Brain microvascular endothelial cell (primary cell): ENCODE measurements at regions not wholly inside any gene's neighbourhood (a gene's known extent, or its start where the extent isn't known, plus 50 kb on each side); places are given as distances from the start of the nearest gene placed in this dataset.
"Not testable (repeated sequence)": the region's sequence is repeated elsewhere in the genome, so short reads cannot be mapped to it uniquely, and the experiment has no call there.

Experiments
- DNase-seq: peaks from one replicate; pipeline ENCODE4 v3.0.0-alpha.2; 2020
- H3K27ac ChIP-seq: fragments of 250-450 bp; sonication (Bioruptor Pico); 2 replicates; pipeline ENCODE4 v1.5.1; 2020; ENCODE audit warnings: mild to moderate bottlenecking, moderate library complexity
- H3K27me3 ChIP-seq: fragments of 250-450 bp; sonication (Bioruptor Pico); replicated peaks from 2 replicates; pipeline ENCODE4 v1.5.1; 2020; ENCODE audit warnings: mild to moderate bottlenecking
- H3K36me3 ChIP-seq: fragments of 250-450 bp; sonication (Bioruptor Pico); replicated peaks from 2 replicates; pipeline ENCODE4 v1.5.1; 2020; ENCODE audit warnings: mild to moderate bottlenecking
- H3K4me3 ChIP-seq: 2 replicates; pipeline ENCODE4 v1.5.1; 2011; ENCODE audit warnings: low read depth, mild to moderate bottlenecking, control low read depth, low read length, moderate library complexity
- CTCF ChIP-seq: IDR thresholded peaks from 2 replicates; pipeline ENCODE4 v1.5.1; 2011; ENCODE audit warnings: low read depth, mild to moderate bottlenecking, moderate library complexity, low read length, control low read depth, inconsistent platforms; ENCODE audit errors: missing control alignments
- in situ Hi-C: cut with HindIII; loops from 2 replicates; pipeline ENCODE4 v1.10.0; 2017; ENCODE audit warnings: low sequenced_read_pairs, low pct_ligation_motif_present

- no peak overlapping the region for H3K4me3 ChIP-seq
- DNase-seq = no peak
- no peak for TF ChIP-seq CTCF
- no peak overlapping the region for H3K27ac ChIP-seq
- no peaks in the 10 kb centered on the region for H3K36me3 ChIP-seq
- no peaks in the 10 kb centered on the region for H3K27me3 ChIP-seq
- in situ Hi-C loops = no loop called here
Measured at GRCh38 chr5:83864652-83865051, 144.0 kb upstream of the HAPLN1 start.

- Histone ChIP-seq H3K4me3 (no peak overlapping the region), H3K27me3 (no peaks in the 10 kb centered on the region), H3K27ac (no peak overlapping the region), H3K36me3 (no peaks in the 10 kb centered on the region)
- DNase-seq = no peak
- TF ChIP-seq CTCF = no peak
- in situ Hi-C loops = no loop called here
Measured at GRCh38 chr5:83857341-83857740, 136.7 kb upstream of the HAPLN1 start.

- TF ChIP-seq CTCF = no peak
- Histone ChIP-seq H3K27me3 (no peaks in the 10 kb centered on the region), H3K27ac (no peak overlapping the region), H3K36me3 (no peaks in the 10 kb centered on the region), H3K4me3 (no peak overlapping the region)
- no peak for DNase-seq
- in situ Hi-C loops = no loop called here
Measured at GRCh38 chr5:83856881-83857280, 136.2 kb upstream of the HAPLN1 start.

- DNase-seq, in situ Hi-C loops, H3K27me3 ChIP-seq, H3K36me3 ChIP-seq, H3K4me3 ChIP-seq, H3K27ac ChIP-seq: not testable (repeated sequence)
Measured at GRCh38 chr5:83850412-83850811, 129.8 kb upstream of the HAPLN1 start.

- no peak for TF ChIP-seq CTCF
- Histone ChIP-seq H3K36me3 (no peaks in the 10 kb centered on the region), H3K4me3 (no peak overlapping the region), H3K27ac (no peak overlapping the region), H3K27me3 (no peaks in the 10 kb centered on the region)
- DNase-seq = no peak
- in situ Hi-C loops = no loop called here
Measured at GRCh38 chr5:83848941-83849340, 128.3 kb upstream of the HAPLN1 start.

GRCh38 chr5:83846624-83847350 lies 126.1 kb upstream of the HAPLN1 start:
- Histone ChIP-seq H3K27me3 (no peaks in the 10 kb centered on the region), H3K27ac (no peak overlapping the region), H3K36me3 (no peaks in the 10 kb centered on the region), H3K4me3 (no peak overlapping the region)
- in situ Hi-C loops = no loop called here
- no peak for TF ChIP-seq CTCF
- no peak for DNase-seq
